ENCODE measurements at regions not wholly inside any gene's neighbourhood (a gene's known extent, or its start where the extent isn't known, plus 50 kb on each side); places are given as distances from the start of the nearest gene placed in this dataset.

DNA sequence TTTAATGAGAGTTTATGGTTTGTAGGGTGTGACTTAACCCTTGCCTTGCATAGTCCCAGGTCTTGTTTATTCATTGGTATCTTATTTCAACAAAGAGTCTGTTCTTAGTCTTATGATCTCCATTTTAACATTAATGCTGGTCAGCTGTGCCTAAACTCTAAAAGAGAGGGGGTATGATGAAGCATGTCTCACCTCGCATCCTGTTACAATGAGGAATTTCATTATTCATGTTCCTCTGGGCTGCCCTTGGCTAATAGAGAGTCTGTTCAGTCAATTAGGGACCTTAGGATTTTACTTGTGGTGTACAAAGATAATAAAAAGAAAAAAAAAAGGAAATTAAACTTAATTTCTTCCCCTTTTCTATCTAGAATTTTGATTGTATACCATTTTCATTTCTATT lies 831.9 kb upstream of the CDH2 start:
- no peak for DNase-seq

DNA sequence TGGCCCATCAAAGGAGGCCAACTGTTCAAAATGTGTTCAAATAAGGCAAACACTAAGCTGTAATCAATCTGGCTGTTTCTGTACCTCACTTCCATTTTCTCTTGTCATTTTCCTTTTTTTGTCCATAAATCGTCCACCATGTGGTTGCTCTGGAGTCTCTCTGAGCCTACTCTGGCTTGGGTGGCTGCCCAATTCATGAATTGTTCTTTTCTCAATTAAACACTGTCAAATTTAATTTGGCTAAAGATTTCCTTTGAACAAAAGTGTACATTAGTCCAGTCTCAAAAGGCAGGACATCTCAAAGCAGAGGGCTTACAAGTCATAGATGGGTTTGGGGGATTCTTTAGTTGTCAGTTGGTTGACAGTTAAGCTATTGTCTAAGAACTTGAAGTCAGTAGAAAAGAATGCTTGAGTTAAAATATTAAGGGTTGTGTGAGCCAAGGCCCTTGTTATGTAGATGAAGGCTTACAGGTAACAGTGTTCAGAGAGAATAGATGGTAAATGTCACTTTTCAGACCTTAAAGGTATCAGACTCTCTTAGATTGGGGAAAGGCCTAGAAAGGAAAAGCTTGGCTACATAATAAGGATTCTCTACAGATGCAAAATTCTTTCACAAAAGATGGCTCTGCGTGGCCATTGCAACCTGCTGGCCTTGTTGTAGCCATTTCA lies 831.2 kb upstream of the CDH2 start:
- DNase-seq, result no peak

DNA sequence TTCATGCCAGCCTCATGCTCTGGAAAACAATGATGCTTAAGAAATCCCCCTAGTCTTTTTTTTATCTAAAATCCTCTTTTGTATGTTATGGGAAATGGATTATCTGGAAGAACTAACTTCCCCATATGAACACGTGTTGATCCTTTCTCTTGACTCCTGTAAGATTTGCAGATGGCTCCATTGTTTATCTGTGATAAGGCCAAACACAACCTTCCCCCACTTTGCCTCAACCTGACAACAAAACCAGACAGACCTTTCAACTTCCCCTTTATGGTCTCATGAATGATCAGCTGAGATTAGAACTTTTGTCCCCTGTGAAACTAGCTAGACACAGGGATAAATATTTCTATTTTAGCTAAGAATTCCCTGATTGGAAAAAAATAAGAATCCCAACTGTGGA lies 828.0 kb upstream of the CDH2 start:
- no peak for DNase-seq

DNA sequence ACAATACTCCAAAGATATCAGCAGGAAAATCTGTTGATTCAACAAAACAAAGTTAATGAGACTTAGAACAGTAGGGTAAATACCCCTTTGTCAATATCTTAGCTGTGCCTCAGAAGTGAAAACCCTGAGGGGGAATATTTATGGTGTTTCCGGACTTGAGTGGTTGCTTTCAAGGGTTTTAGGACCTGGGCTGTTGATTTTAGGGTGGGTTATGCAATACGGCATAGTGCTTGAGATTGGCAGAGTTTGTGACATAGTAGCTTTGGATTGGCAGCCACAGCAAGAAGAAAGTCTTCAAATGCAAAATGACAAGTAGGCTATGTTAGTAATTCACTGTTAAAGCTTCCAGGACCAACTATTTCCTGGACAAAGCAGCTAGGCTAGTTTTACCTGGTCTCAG lies 826.3 kb upstream of the CDH2 start:
- no peak for DNase-seq

DNA sequence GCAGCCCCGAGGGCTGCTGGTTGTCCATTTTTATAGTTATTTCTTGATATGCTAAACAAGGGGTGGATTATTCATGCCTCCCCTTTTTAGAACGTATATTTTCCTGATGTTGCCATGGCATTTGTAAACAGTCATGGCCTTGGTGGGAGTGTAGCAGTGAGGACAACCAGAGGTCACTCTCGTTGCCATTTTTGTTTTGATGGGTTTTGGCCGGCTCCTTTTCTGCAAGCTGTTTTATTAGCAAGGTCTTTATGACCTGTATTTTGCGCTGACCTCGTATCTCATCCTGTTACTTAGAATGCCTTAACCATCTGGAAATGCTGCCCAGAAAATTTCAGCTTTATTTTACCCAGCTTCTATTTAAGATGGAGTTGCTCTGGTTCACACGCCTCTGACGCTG lies 825.8 kb upstream of the CDH2 start:
- no peak for DNase-seq

DNA sequence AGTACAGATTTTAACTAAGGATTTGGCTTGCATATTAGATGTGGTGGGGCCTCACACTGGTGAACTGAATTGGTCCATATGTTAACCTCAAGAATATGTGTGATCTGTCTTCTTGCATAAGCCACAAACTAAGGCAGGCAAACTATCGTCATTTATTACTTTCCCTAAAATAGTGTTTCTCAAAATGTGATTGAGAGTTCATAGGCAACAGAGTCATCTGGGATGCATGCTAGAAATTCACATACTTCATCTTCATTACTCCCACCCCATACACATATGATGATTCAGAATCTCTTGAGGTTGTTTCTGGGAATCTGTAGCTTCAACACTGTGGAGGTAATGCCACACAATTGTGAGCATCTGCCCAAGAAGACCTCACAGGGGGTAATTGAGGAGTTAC lies 822.8 kb upstream of the CDH2 start:
- DNase-seq, result no peak

DNA sequence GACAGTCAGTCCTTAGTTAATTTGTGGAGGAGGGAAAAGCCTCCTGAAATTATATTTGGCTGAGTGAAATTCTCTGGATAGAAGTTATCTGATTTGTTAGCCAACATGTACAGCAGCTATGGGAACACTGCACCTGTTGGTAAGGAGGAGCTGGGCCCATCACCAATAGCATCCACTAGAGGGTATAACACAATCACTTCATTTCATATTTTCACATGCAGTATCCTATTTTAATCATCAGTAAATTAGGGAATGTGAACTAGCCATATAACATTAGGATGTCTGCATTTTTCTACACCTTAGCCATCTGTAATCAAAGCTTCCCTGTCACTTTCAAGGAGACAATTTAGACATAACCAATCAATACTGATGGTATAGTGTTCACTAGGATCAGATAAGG lies 818.4 kb upstream of the CDH2 start:
- no peak for DNase-seq

DNA sequence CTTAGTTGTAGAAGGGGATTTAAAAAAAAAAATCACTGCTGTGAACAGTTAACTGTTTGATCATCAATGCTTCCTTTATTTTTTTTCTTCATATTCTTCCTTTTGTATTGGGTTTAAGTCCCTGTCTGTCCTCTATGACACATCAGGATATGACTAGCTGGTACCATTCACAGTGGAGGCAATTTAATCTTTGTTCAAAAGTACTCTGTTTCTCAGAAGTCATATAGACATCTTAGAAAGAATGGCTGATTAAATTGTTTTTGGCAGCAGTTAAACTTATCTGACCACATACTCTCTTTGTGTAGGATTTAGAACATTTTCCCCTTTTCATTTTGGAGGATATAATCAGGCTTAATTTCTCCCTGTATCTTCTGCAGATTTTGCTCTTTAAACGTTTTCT lies 807.8 kb upstream of the CDH2 start:
- DNase-seq, result no peak

DNA sequence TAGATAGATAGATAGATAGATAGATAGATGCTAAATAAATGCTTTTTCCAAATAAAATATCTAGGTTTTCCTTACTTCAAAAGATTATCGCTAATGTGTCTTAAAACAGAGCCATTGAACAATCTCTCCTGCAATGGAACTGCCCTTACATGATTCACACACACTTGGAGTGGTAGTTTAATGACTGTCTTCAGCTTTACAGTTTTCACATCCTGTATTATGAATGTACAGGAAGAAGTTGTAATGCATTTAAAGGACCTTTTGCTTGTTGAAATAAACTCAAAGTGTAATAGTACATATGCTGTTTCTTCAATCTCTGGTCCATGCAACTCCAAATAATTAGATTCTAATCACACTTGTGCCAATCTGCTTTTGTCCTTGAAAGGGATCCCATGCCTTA lies 797.6 kb upstream of the CDH2 start:
- no peak for DNase-seq

DNA sequence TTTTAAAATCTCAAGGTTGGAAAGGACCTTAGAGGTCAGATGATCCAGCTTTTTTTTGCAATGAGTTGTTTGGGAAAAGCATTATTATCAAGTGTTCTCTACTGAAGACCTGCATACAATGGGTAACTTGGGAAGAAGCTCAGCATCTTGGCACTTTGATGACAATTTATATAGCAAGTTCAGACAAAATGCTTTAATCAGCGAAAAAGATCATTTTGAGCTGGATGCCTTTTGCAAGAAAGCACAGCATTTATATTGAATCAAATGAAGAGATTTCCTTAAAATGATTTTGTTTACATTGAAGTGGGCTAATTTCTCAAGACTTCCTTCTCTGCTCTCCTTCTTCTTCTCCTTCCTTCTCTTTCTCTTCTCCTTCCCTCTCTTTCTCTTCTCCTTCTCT lies 796.4 kb upstream of the CDH2 start:
- DNase-seq, result no peak

DNA sequence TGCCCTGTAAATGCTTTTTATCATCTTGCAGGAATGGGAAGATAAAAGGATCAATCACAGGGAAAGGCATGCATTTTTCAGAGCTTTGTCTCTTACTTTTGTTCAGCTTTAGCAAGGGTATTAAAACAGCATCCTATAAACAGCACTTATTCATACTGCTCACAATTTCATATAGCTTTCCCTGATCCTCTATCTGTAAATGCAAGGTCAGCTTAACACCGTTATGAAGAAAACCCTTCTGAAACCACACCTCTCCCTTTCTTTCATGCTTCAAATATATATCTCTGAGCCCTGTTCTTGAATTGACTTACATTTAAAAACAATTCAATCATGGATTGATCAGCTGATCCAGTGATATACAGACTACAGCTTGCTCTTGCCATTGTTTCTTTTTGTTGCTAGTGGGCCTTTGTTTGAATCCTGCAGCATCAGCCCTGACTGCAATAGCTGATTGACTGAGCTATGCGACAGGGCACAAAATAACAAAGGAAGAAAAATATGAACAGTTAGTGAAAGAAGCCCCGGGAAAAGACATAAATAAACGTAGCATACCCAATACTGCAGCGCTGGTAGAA lies 795.5 kb upstream of the CDH2 start:
- no peak for DNase-seq

DNA sequence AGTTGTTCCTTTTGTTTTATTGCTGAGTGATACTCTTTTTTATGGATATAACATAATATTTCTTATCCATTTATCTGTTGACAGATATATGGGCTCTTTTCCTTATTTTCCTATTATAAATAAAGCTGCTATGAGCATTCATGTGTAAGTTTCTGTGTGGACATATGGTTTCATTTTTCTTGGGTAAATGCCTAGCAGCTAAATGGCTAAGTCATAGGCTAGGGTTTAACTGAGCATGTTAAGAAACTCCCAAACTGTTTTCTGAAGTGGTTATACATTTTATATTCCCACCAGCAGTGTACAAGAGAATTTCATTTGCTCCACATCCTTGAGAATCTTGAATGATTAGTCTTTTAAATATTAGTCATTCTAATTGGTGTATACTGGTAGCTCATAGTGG lies 786.6 kb upstream of the CDH2 start:
- no peak for DNase-seq

DNA sequence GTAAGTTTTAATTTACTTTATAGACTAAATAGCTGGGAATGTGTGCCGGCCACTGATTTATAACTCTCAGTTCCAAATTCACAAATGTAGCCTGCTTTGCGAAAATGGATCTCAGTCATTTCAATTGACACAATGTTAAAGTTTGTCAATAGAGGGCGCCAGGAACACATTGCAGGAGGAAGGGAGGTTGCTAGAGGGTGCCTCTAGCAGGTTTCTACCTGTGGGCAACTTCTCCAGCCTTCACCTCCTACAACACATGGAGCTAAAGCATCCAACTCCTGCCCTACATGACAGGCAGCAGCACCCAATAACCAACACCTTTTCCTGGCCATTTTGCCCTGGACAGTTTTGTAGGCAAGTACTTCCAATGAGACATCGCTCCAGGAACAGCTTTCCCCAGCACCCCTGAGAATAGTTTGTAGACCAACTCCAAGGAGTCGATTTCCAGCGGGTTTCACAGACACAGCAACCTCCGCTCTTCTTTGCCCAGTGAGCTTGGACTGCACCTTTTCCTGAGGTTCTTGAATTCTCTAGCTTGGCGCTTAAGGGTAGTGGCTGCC lies 784.8 kb upstream of the CDH2 start:
- DNase-seq, result peak; percentile 24

DNA sequence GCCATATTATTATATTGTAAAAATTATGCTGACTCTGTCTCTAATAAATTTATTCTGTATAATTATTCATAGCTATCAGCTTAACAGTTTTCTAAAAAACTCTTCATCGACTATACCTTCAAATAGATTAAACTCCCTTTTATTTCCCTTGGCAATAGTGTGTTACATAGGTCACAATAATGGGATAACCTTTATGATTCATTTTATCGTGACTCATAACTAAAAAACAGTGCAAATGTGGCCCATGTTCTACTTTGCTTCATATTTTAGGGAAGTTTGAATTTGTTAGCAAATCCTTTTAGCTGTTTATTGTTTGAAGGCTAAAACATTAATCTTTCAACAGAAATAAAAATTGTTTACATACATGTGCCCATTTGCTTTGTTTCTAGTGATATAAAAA lies 783.2 kb upstream of the CDH2 start:
- DNase-seq, result no peak

DNA sequence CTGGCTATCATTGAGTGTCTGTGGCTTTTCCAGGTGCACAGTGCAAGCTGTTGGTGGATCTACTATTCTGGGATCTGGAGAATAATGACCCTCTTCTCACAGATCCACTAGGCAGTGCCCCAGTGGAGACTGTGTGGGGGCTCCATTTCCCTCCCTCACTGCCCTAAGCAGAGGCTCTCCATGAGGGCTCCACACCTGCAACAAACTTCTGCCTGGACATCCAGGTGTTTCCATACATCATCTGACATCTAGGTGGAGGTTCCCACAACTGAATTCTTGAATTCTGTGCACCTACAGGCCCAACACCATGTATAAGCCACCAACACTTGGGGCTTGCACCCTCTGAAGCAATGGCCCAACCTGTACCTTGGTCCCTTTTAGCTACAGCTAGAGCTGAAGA lies 775.4 kb upstream of the CDH2 start:
- no peak for DNase-seq

DNA sequence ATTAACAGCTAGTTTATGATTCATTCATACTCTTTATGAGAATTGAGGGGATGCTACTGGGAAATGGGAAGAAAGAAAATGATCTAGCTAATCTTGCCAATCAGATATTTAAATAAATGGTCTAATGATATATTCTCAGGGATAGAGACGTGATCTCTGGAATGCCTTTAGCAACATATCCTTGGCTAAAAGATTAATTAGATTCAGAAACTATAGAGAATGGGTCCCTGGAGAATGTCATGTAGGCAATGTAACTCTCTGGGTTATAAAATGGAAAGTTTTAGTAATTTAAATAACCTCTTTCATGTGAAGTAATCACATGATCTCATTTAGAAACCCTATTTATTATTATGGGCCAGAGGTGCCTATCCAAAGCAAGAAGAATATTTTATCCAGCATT lies 771.0 kb upstream of the CDH2 start:
- no peak for DNase-seq

DNA sequence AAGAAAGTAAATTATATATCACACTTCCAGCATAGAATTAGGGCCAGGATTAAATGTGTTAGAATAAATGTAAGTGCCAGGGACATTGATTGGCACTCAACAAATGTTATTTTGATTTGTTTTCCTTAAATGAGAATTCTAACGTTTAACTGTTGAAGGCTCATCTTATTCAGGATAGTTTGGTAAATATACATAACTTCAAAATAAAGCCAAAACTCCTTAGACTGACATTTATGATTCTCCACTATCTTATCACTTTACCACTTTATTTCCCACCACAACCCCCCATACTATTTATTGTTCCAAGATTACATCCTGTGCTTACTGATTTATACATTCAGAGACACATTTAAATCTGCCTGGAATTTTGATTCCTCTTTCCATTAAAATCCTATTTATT lies 769.5 kb upstream of the CDH2 start:
- DNase-seq, result no peak

DNA sequence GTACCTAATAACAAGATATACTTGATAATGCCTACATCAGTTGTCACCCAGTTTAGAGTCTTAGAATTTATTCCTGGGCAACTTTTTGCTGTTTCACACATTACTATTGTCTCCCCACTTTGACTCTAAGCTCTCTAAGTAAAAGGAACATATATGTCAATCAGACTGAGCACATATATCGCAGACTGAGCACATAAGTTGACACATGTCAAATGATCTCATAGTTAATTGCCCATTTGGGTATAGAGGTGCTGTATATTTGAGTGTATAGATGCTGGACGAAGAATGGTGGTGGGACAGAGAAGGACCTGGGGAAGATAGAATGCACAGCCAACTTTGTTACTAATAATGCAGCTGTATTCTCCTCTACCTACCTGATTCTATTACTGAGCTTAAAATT lies 746.0 kb upstream of the CDH2 start:
- no peak for DNase-seq

DNA sequence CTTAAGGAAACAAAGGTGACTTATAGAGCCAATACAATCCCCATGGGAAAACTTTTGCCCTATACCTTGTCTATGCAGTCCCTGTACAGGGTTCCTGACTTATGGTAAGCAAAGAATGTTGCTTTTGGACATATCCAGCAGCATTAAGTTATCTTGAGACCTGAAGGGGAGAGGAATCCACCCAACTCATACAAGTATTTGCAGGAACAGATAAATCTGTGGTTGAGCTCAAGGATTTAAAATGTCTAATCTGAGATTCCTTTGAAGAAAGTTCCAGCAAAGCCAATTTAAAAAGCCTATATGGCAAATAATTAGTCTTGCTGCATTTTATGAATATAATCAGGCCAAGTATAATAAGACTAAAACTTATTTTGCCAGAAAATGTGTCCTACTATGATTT lies 739.5 kb upstream of the CDH2 start:
- DNase-seq, result no peak

DNA sequence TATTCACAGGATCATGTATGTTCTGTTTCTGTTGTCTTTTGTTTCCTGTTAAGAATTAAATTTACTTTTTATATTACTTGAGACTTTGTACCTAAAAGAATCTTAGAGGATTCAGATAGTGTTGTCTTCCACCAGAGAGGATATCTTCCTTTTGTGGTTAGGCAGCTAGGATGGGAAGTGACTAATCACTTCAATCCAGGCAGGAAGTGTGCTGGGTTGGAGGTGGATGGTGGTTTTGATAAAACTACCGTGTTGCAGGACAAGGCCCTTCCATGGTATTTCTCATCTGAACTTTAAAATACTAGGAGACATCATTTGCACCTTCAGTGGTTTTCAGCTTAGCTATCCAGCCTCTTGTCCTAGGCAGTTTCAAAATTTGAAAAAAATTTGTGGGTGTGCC lies 728.6 kb upstream of the CDH2 start:
- no peak for DNase-seq

DNA sequence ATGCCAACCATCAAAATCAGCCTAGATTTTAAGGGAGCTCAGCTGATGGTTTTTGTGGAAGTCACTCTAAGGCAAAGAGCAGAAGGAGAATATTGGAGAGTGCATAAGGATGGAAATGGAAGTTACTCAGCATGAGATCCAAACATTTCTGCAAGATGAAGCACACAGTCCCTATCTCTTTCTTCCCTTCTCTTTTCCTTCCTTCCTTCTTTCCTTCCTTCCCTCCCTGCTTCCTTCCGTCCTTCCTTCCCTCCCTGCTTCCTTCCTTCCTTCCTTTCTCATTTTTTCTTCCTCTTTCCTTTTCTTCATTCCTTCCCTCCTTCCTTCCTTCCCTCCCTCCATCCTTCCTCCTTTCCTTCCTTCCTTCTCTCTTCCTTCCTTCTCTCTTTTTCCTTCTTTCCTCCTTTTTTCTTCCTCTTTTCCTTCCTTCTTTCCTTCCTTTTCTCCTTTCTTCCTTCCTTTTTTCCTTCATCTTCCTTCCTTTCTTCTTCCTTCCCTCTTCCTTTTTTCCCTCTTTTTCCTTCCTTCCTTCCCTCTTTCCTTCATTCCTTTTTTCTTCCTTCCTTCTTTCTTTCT lies 727.9 kb upstream of the CDH2 start:
- no peak for DNase-seq

DNA sequence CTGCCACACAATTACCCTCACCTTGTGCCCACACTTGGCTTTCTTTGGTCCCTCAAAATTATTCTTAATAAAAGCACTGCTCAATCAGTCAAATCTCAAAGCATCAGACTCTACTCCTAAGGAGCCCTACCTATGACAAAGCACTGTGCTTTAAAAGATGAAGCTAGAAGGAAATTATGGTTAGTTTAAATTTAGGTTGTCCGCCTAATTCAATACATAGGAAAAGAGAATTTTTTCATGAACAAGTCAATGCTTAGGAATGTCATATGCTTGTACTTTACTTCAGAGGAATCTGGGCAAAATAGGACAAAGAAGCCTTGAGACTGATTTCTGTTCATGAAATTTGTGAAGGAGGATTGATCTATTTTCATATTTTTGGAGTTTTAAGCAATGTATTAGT lies 726.4 kb upstream of the CDH2 start:
- no peak for DNase-seq

DNA sequence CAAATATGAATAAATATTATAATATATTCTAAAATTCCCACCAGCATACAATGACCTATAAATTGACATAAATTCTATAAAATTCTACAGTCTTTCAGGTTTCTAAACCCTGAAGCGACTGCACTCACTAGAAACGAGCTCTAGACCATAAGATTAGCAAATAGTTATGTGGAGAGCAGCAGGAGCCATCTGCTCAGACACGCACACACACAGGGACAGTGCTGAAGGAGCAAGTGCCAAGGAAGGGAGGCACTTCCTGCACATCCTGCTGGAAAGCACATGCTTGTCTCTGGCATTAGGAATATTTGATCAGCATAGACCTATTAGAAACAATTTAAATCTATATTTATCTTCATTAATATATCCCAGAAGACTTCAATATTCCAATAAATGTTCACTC lies 713.9 kb upstream of the CDH2 start:
- DNase-seq, result no peak

DNA sequence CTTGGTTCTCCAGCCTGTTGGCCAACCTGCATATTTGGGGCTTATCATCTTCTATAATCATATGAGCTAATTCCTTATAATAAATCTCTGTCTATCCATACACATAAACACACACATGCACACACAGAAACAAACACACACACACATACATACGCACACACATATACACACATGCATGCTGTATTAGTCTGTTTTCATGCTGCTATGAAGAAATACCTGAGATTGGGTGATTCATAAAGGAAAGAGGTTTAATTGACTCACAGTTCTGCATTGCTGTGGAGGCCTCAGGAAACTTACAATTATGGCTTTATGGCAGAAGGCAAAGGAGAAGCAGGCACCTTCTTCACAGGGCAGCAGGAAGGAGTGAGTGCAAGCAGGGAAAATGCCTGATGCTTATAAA lies 707.4 kb upstream of the CDH2 start:
- no peak for DNase-seq

DNA sequence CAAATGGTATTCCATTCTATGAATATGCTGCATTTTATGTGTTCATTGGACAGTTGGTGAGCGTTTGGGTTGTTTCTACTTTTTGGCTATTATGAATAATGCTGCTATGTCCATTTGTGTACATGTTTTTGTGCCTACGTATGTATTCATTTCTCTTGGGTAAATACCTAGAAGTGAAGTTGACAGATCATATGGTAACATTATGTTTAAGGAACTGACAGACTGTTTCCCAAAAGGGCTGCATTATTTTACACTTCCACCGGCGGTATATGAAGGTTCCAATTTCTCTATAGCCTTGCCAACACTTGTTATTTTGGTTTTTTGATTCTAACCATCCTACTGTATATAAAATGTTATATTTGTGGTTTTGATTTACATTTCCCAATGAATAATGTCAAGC lies 703.9 kb upstream of the CDH2 start:
- DNase-seq, result no peak
